HG03045 (cell line): ENCODE measurements at regions not wholly inside any gene's neighbourhood (a gene's known extent, or its start where the extent isn't known, plus 50 kb on each side); places are given as distances from the start of the nearest gene placed in this dataset.

Experiments used
- ATAC-seq: cut with Tn5 transposase; IDR thresholded peaks from one replicate; pipeline ENCODE4 v1.9.1; 2021; ENCODE audit warnings: mild to moderate bottlenecking, moderate library complexity; ENCODE audit not compliant: unreplicated experiment

GRCh38 chr22:19621373-19622060, 92.8 kb upstream of the SEPTIN5 start:
- ATAC-seq = no peak

GRCh38 chr22:19622061-19622441, 92.3 kb upstream of the SEPTIN5 start:
- no peak for ATAC-seq

GRCh38 chr22:19625331-19626041, 88.8 kb upstream of the SEPTIN5 start:
- ATAC-seq = no peak

- no peak for ATAC-seq
Observed at GRCh38 chr22:19626042-19626587, 88.2 kb upstream of the SEPTIN5 start.

GRCh38 chr22:19626666-19627065, 87.6 kb upstream of the SEPTIN5 start:
- ATAC-seq = no peak

GRCh38 chr22:19628038-19628776, 86.1 kb upstream of the SEPTIN5 start:
- ATAC-seq = no peak

GRCh38 chr22:19629331-19629719, 85.0 kb upstream of the SEPTIN5 start:
- ATAC-seq = no peak

GRCh38 chr22:19629720-19630419, 84.4 kb upstream of the SEPTIN5 start:
- ATAC-seq = no peak

GRCh38 chr22:19630614-19631013, 83.7 kb upstream of the SEPTIN5 start:
- ATAC-seq = no peak

GRCh38 chr22:19631899-19632667, 82.2 kb upstream of the SEPTIN5 start:
- no peak for ATAC-seq

- no peak for ATAC-seq
Observed at GRCh38 chr22:19632668-19633148, 81.6 kb upstream of the SEPTIN5 start.

- no peak for ATAC-seq
Observed at GRCh38 chr22:19634226-19634975, 79.9 kb upstream of the SEPTIN5 start.

GRCh38 chr22:19635644-19636043, 78.7 kb upstream of the SEPTIN5 start:
- ATAC-seq = no peak

GRCh38 chr22:19636696-19637407, 77.5 kb upstream of the SEPTIN5 start:
- no peak for ATAC-seq

GRCh38 chr22:19637408-19638281, 76.7 kb upstream of the SEPTIN5 start:
- ATAC-seq = no peak

- ATAC-seq = no peak
Observed at GRCh38 chr22:19638282-19639015, 75.9 kb upstream of the SEPTIN5 start.

GRCh38 chr22:19639610-19640135, 74.6 kb upstream of the SEPTIN5 start:
- no peak for ATAC-seq
